MM.1S (cell line): ENCODE measurements at regions not wholly inside any gene's neighbourhood (a gene's known extent, or its start where the extent isn't known, plus 50 kb on each side); places are given as distances from the start of the nearest gene placed in this dataset.

ENCODE experiments used
- CTCF ChIP-seq: fragments of 300-600 bp; sonication (generic); IDR thresholded peaks from 2 replicates; pipeline ENCODE4 v1.5.1; 2016; ENCODE audit warnings: antibody characterized with exemption, low read length, mixed read lengths
- EZH2 ChIP-seq: fragments of 300-600 bp; sonication (generic); optimal IDR thresholded peaks from 2 replicates; pipeline ENCODE3; 2017; ENCODE audit warnings: low read depth, mild to moderate bottlenecking, antibody characterized with exemption, low read length, mixed read lengths

- no peak for TF ChIP-seq CTCF
- TF ChIP-seq EZH2: no peak
Observed at GRCh38 chr3:164478323-164478722, 600.0 kb downstream of the SI start.
